ENCODE measurements at regions not wholly inside any gene's neighbourhood (a gene's known extent, or its start where the extent isn't known, plus 50 kb on each side); places are given as distances from the start of the nearest gene placed in this dataset.

DNA sequence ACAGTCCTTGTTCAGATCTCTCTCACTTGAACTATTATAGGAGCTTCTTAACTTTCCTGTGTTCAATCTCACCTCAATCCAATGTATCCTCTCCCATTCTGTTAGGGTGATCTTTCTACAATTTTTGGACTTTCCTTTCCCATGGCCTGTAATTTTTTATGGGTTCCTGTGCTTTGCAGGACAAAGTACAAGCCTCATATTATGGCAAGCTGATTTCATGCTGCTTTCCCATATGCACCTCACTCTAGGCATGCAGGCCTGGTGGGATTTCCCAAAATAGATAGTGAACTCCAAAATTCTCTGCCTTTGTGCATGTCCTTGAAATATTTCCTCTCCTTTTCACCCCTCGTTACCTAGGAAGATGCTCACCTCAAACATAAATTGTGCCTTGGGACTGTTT lies 499.4 kb downstream of the NAV3 start:
- no peaks in the 10 kb centered on the region for H3K36me3 ChIP-seq (ENCODE audit: control insufficient read depth in 1 of 2, insufficient read depth in 2 of 2, low read depth in 1 of 2, low read length in 2 of 2)
- no peak for DNase-seq
- no CpG with 5 or more reads among the region's 1 CpG for WGBS

DNA sequence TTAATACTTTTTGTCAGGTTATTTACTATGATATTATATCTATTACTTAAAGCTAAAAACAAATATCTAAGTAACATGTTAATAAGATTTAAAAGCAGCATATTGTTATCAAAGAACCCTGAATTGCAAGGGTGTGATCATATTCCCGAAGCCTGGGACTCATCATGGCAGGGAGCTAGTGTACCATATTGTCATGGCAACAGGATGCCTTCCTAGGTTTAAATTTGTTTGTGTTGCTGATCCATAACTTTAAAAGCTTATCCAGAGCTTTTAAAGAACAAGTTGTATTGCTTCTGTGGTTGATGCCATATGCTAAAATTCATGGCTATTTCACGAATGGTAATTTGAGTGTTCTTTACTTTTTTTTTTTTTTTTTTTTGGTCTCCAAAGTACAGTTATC lies 500.5 kb downstream of the NAV3 start:
- no peak overlapping the region for H2AFZ ChIP-seq (ENCODE audit: low read depth, low read length)
- no peak overlapping the region for H3K4ac ChIP-seq (ENCODE audit: low read depth in 1 of 2, low read length in 2 of 2)
- H3K4me3 ChIP-seq (ENCODE audit: insufficient read depth in 1 of 2, low read depth in 1 of 2, low read length in 2 of 2), result no peak overlapping the region
- no peaks in the 10 kb centered on the region for H3K79me1 ChIP-seq (replicated peaks; ENCODE audit: low read length, poor library complexity, severe bottlenecking)
- no peak overlapping the region for H3K27ac ChIP-seq (ENCODE audit: low read length, poor library complexity, severe bottlenecking)
- no peaks in the 10 kb centered on the region for H3K27me3 ChIP-seq (ENCODE audit: control insufficient read depth in 1 of 2, insufficient read depth in 1 of 2, low read length in 2 of 2)
- H2BK12ac ChIP-seq (ENCODE audit: low read length in 2 of 2), result no peak overlapping the region
- H3K4me2 ChIP-seq (ENCODE audit: low read length, poor library complexity, severe bottlenecking), result no peak overlapping the region
- H3K14ac ChIP-seq (ENCODE audit: low read length in 2 of 2), result no peak overlapping the region
- no peak overlapping the region for H2AK5ac ChIP-seq (ENCODE audit: low read length, severe bottlenecking)
- 86% methylated on average over 2 of the region's 2 CpGs for WGBS
- no peak overlapping the region for H2BK120ac ChIP-seq (ENCODE audit: low read depth, low read length)
- no peak overlapping the region for H3K9ac ChIP-seq (ENCODE audit: low read length)
- no peak for DNase-seq
- H4K8ac ChIP-seq (ENCODE audit: low read length), result no peak overlapping the region
- no peak overlapping the region for H2BK15ac ChIP-seq (ENCODE audit: low read depth, poor library complexity, severe bottlenecking)
- no peaks in the 10 kb centered on the region for H3K36me3 ChIP-seq (ENCODE audit: control insufficient read depth in 1 of 2, insufficient read depth in 2 of 2, low read depth in 1 of 2, low read length in 2 of 2)
- no peak overlapping the region for H2BK5ac ChIP-seq (ENCODE audit: low read depth, low read length, poor library complexity, severe bottlenecking)
- no peak overlapping the region for H4K91ac ChIP-seq (ENCODE audit: low read length)
- H3K23ac ChIP-seq (ENCODE audit: low read length in 2 of 2), result no peak overlapping the region
- no peak overlapping the region for H3K18ac ChIP-seq (ENCODE audit: low read depth in 1 of 2, low read length in 2 of 2)
- no peaks in the 10 kb centered on the region for H3K4me1 ChIP-seq (ENCODE audit: control insufficient read depth, insufficient read depth, low read depth, low read length)
- no peaks in the 10 kb centered on the region for H3K9me3 ChIP-seq (ENCODE audit: control insufficient read depth, low read length)

More for the DNA sequence above, 499.4 kb downstream of the NAV3 start:
- no peaks in the 10 kb centered on the region for H3K4me1 ChIP-seq (ENCODE audit: control insufficient read depth, insufficient read depth, low read depth, low read length)
- H3K4me3 ChIP-seq (ENCODE audit: insufficient read depth in 1 of 2, low read depth in 1 of 2, low read length in 2 of 2), result no peak overlapping the region
- no peak overlapping the region for H4K91ac ChIP-seq (ENCODE audit: low read length)
- H3K23ac ChIP-seq (ENCODE audit: low read length in 2 of 2), result no peak overlapping the region
- no peak overlapping the region for H4K8ac ChIP-seq (ENCODE audit: low read length)
- no peak overlapping the region for H3K9ac ChIP-seq (ENCODE audit: low read length)
- no peak overlapping the region for H2BK12ac ChIP-seq (ENCODE audit: low read length in 2 of 2)
- no peaks in the 10 kb centered on the region for H3K79me1 ChIP-seq (replicated peaks; ENCODE audit: low read length, poor library complexity, severe bottlenecking)
- H2BK5ac ChIP-seq (ENCODE audit: low read depth, low read length, poor library complexity, severe bottlenecking), result no peak overlapping the region
- no peak overlapping the region for H3K27ac ChIP-seq (ENCODE audit: low read length, poor library complexity, severe bottlenecking)
- no peak overlapping the region for H2AFZ ChIP-seq (ENCODE audit: low read depth, low read length)
- H3K14ac ChIP-seq (ENCODE audit: low read length in 2 of 2), result no peak overlapping the region
- H2AK5ac ChIP-seq (ENCODE audit: low read length, severe bottlenecking), result no peak overlapping the region
- H2BK15ac ChIP-seq (ENCODE audit: low read depth, poor library complexity, severe bottlenecking), result no peak overlapping the region
- no peak overlapping the region for H3K4ac ChIP-seq (ENCODE audit: low read depth in 1 of 2, low read length in 2 of 2)
- H3K9me3 ChIP-seq (ENCODE audit: control insufficient read depth, low read length), result no peaks in the 10 kb centered on the region
- no peaks in the 10 kb centered on the region for H3K27me3 ChIP-seq (ENCODE audit: control insufficient read depth in 1 of 2, insufficient read depth in 1 of 2, low read length in 2 of 2)
- H2BK120ac ChIP-seq (ENCODE audit: low read depth, low read length), result no peak overlapping the region
- H3K18ac ChIP-seq (ENCODE audit: low read depth in 1 of 2, low read length in 2 of 2), result no peak overlapping the region
- no peak overlapping the region for H3K4me2 ChIP-seq (ENCODE audit: low read length, poor library complexity, severe bottlenecking)

DNA sequence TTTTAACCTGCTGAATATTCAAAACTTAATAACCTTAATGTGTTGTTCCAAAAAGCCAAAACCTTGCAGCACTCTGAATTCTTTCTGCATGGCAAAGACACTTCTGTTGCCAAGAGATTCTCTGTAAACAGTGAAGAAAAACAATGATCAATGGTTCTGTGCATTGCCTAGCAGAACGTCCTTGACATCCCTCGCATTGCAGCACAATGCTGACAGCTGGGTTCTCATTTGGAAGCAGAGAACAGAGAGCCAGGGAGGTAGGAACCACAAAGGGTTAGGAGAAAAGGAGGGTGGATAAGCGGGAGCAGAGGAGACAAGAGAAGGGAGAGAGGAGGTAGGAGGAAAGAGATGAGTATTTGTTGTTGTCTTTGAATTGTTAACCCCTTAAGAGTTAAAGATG lies 501.1 kb downstream of the NAV3 start:
- no peak overlapping the region for H4K91ac ChIP-seq (ENCODE audit: low read length)
- H2BK120ac ChIP-seq (ENCODE audit: low read depth, low read length), result no peak overlapping the region

DNA sequence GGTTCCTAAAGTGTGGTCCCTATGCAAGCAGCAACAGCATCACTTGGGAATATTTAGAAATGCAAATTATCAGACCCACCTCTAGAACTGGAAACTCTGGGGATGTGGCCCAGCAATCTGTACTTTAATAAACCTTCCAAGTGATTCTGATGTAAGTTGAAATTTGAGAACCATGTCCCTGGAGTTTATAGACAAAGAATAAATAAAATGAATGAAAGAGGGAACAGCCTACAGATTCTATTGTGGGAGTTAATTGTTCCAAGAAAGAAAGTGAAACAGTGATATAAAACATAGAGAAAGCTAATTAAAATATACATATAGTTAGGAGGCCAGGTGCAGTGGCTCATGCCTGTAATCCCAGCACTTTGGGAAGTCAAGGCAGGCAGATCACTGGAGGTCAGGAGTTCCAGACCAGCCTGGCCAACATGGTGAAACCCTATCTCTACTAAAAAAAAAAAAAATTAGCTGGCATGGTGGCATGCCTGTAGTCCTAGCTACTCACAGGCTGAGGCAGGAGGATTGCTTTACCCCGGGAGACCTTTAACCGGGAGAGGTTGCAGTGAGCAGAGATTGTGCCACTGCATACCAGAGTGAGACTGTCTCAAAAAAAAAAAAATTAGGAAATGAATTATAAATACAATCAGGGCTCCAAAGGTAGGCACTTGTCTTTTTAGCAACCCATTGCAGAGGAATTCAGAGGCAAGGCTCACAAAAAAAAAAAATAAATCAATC lies 507.5 kb downstream of the NAV3 start:
- Histone ChIP-seq H3K27ac (ENCODE audit: low read length, poor library complexity, severe bottlenecking) (no peak overlapping the region), H3K14ac (ENCODE audit: low read length in 2 of 2) (no peak overlapping the region), H3K23ac (ENCODE audit: low read length in 2 of 2) (no peak overlapping the region), H2BK12ac (ENCODE audit: low read length in 2 of 2) (no peak overlapping the region), H3K9me3 (ENCODE audit: control insufficient read depth, low read length) (no peaks in the 10 kb centered on the region), H2BK120ac (ENCODE audit: low read depth, low read length) (no peak overlapping the region), H2BK15ac (ENCODE audit: low read depth, poor library complexity, severe bottlenecking) (no peak overlapping the region), H3K27me3 (ENCODE audit: control insufficient read depth in 1 of 2, insufficient read depth in 1 of 2, low read length in 2 of 2) (no peaks in the 10 kb centered on the region), H4K91ac (ENCODE audit: low read length) (no peak overlapping the region), H3K36me3 (ENCODE audit: control insufficient read depth in 1 of 2, insufficient read depth in 2 of 2, low read depth in 1 of 2, low read length in 2 of 2) (no peaks in the 10 kb centered on the region), H3K4me2 (ENCODE audit: low read length, poor library complexity, severe bottlenecking) (no peak overlapping the region), H2AFZ (ENCODE audit: low read depth, low read length) (no peak overlapping the region), H4K8ac (ENCODE audit: low read length) (no peak overlapping the region), H3K18ac (ENCODE audit: low read depth in 1 of 2, low read length in 2 of 2) (no peak overlapping the region), H2BK5ac (ENCODE audit: low read depth, low read length, poor library complexity, severe bottlenecking) (no peak overlapping the region), H3K4ac (ENCODE audit: low read depth in 1 of 2, low read length in 2 of 2) (no peak overlapping the region), H3K9ac (ENCODE audit: low read length) (no peak overlapping the region), H2AK5ac (ENCODE audit: low read length, severe bottlenecking) (no peak overlapping the region), H3K4me3 (ENCODE audit: insufficient read depth in 1 of 2, low read depth in 1 of 2, low read length in 2 of 2) (no peak overlapping the region), H3K4me1 (ENCODE audit: control insufficient read depth, insufficient read depth, low read depth, low read length) (no peaks in the 10 kb centered on the region), H3K79me1 (replicated peaks; ENCODE audit: low read length, poor library complexity, severe bottlenecking) (no peaks in the 10 kb centered on the region)
- 80% methylated on average over 1 of the region's 2 CpGs for WGBS
- no peak for DNase-seq

More for the DNA sequence above, 501.1 kb downstream of the NAV3 start:
- 61% methylated on average over 3 of the region's 3 CpGs for WGBS
- Histone ChIP-seq H4K8ac (ENCODE audit: low read length) (no peak overlapping the region), H2AFZ (ENCODE audit: low read depth, low read length) (no peak overlapping the region), H2BK12ac (ENCODE audit: low read length in 2 of 2) (no peak overlapping the region), H2BK5ac (ENCODE audit: low read depth, low read length, poor library complexity, severe bottlenecking) (no peak overlapping the region), H3K4me1 (ENCODE audit: control insufficient read depth, insufficient read depth, low read depth, low read length) (no peaks in the 10 kb centered on the region), H2BK15ac (ENCODE audit: low read depth, poor library complexity, severe bottlenecking) (no peak overlapping the region), H3K4me2 (ENCODE audit: low read length, poor library complexity, severe bottlenecking) (no peak overlapping the region), H3K9me3 (ENCODE audit: control insufficient read depth, low read length) (no peaks in the 10 kb centered on the region), H3K14ac (ENCODE audit: low read length in 2 of 2) (no peak overlapping the region), H3K27me3 (ENCODE audit: control insufficient read depth in 1 of 2, insufficient read depth in 1 of 2, low read length in 2 of 2) (no peaks in the 10 kb centered on the region), H3K27ac (ENCODE audit: low read length, poor library complexity, severe bottlenecking) (no peak overlapping the region), H3K4ac (ENCODE audit: low read depth in 1 of 2, low read length in 2 of 2) (no peak overlapping the region), H2AK5ac (ENCODE audit: low read length, severe bottlenecking) (no peak overlapping the region), H3K18ac (ENCODE audit: low read depth in 1 of 2, low read length in 2 of 2) (no peak overlapping the region), H3K79me1 (replicated peaks; ENCODE audit: low read length, poor library complexity, severe bottlenecking) (no peaks in the 10 kb centered on the region), H3K9ac (ENCODE audit: low read length) (no peak overlapping the region), H3K23ac (ENCODE audit: low read length in 2 of 2) (no peak overlapping the region), H3K4me3 (ENCODE audit: insufficient read depth in 1 of 2, low read depth in 1 of 2, low read length in 2 of 2) (no peak overlapping the region), H3K36me3 (ENCODE audit: control insufficient read depth in 1 of 2, insufficient read depth in 2 of 2, low read depth in 1 of 2, low read length in 2 of 2) (no peaks in the 10 kb centered on the region)
- peak; percentile 4 for DNase-seq

All from mesenchymal stem cell (in vitro differentiated cells and primary cell).